A673 (cell line): ENCODE measurements at regions not wholly inside any gene's neighbourhood (a gene's known extent, or its start where the extent isn't known, plus 50 kb on each side); places are given as distances from the start of the nearest gene placed in this dataset.

Experiments used
- BruUV-seq: library from RNA; stranded (reverse); fragments of 400-500 nt; replicated peaks from 2 replicates; lab custom pipeline; 2021; lab: Mats Ljungman, UMichigan
- CTCF ChIA-PET: fragments of 300-600 bp; sonication (Branson Sonifier 250); formaldehyde crosslinking; loops from one replicate; lab custom pipeline; 2022; ENCODE audit warnings: antibody characterized with exemption; lab: Charles Lee
- POLR2A ChIA-PET: fragments of 300-600 bp; sonication (Branson Sonifier 250); formaldehyde crosslinking; loops from one replicate; lab custom pipeline; 2022; ENCODE audit warnings: antibody characterized with exemption; ENCODE audit not compliant: low non-redundant PET; lab: Charles Lee
- DNase-seq: peaks from one replicate; pipeline ENCODE4 v3.0.0-alpha.2; 2015; ENCODE audit warnings: low spot score
- H3K27ac ChIP-seq: fragments of 200-600 bp; sonication (generic); 2 replicates; pipeline ENCODE4 v1.5.1; 2016; ENCODE audit warnings: mixed run types, low read depth, mild to moderate bottlenecking, mixed read lengths, antibody characterized with exemption, low read length; ENCODE audit not compliant: poor library complexity, severe bottlenecking
- H3K27me3 ChIP-seq: fragments of 200-600 bp; sonication (generic); replicated peaks from 2 replicates; pipeline ENCODE4 v1.6.1; 2017; ENCODE audit warnings: mixed run types, low read depth, mild to moderate bottlenecking, mixed read lengths, antibody characterized with exemption, low read length; ENCODE audit not compliant: insufficient read depth, poor library complexity
- H3K36me3 ChIP-seq: fragments of 200-600 bp; sonication (generic); 2 replicates; pipeline ENCODE4 v1.6.1; 2016; ENCODE audit warnings: mixed run types, mild to moderate bottlenecking, mixed read lengths, antibody characterized with exemption, low read length; ENCODE audit not compliant: insufficient read depth, poor library complexity, severe bottlenecking
- H3K4me1 ChIP-seq: fragments of 200-600 bp; sonication (generic); 2 replicates; pipeline ENCODE4 v1.6.1; 2017; ENCODE audit warnings: mixed run types, mild to moderate bottlenecking, mixed read lengths, antibody characterized with exemption, low read length; ENCODE audit not compliant: insufficient read depth, poor library complexity, severe bottlenecking
- H3K4me3 ChIP-seq: fragments of 200-600 bp; sonication (generic); 2 replicates; pipeline ENCODE4 v1.5.1; 2016; ENCODE audit warnings: low read depth, mixed run types, mild to moderate bottlenecking, mixed read lengths, low read length; ENCODE audit not compliant: poor library complexity, severe bottlenecking
- H3K9me3 ChIP-seq: fragments of 200-600 bp; sonication (generic); 2 replicates; pipeline ENCODE4 v1.6.1; 2016; ENCODE audit warnings: mixed run types, low read depth, mild to moderate bottlenecking, mixed read lengths, antibody characterized with exemption, low read length; ENCODE audit not compliant: poor library complexity, severe bottlenecking
- CTCF ChIP-seq: fragments of 300-800, 200-600 bp; sonication (generic); conservative IDR thresholded peaks from 2 replicates; pipeline ENCODE4 v1.5.1; 2017; ENCODE audit warnings: low read depth, mild to moderate bottlenecking, antibody characterized with exemption, low read length, moderate library complexity, mixed read lengths
- EZH2 ChIP-seq: fragments of 200-600 bp; sonication (generic); IDR thresholded peaks from 2 replicates; pipeline ENCODE4 v1.6.1; 2017; ENCODE audit warnings: borderline replicate concordance, low read depth, mild to moderate bottlenecking, mixed read lengths, antibody characterized with exemption, low read length; ENCODE audit not compliant: poor library complexity, severe bottlenecking
- intact Hi-C: fragments of 100-400 bp; cut with micrococcal nuclease; formaldehyde crosslinking; loops from one replicate; pipeline ENCODE4 v1.10.0; 2022; ENCODE audit not compliant: unreplicated experiment

GRCh38 chr13:73745190-73745589 lies 389.0 kb downstream of the KLF12 start:
- intact Hi-C loops, result no loop called here
- Histone ChIP-seq H3K9me3 (no peaks in the 10 kb centered on the region), H3K36me3 (no peaks in the 10 kb centered on the region), H3K27me3 (no peaks in the 10 kb centered on the region), H3K27ac (no peak overlapping the region), H3K4me1 (peaks cover 13% of the 10 kb centered on the region), H3K4me3 (no peak overlapping the region)
- CTCF ChIA-PET, result no interaction called here
- DNase-seq, result no peak
- no TSS peak for BruUV-seq
- POLR2A ChIA-PET, result no interaction called here
- TF ChIP-seq EZH2 (no peak), CTCF (no peak)

- Histone ChIP-seq H3K4me3 (no peak overlapping the region), H3K36me3 (no peaks in the 10 kb centered on the region), H3K9me3 (no peaks in the 10 kb centered on the region), H3K27me3 (no peaks in the 10 kb centered on the region), H3K27ac (no peak overlapping the region), H3K4me1 (peaks cover 9% of the 10 kb centered on the region)
- no peak for TF ChIP-seq CTCF
- no peak for TF ChIP-seq EZH2
- no peak for DNase-seq
- ChIA-PET CTCF (no interaction called here), POLR2A (no interaction called here)
- intact Hi-C loops, result no loop called here
- BruUV-seq, result no TSS peak
Observed at GRCh38 chr13:73742982-73743381, 391.2 kb downstream of the KLF12 start.

GRCh38 chr13:73741742-73742141 lies 392.5 kb downstream of the KLF12 start:
- CTCF ChIA-PET, result no interaction called here
- H3K4me1 ChIP-seq, result peaks cover 9% of the 10 kb centered on the region
- H3K27me3 ChIP-seq, result no peaks in the 10 kb centered on the region
- TF ChIP-seq CTCF (no peak), EZH2 (no peak)
- intact Hi-C loops, result no loop called here
- no peaks in the 10 kb centered on the region for H3K9me3 ChIP-seq
- DNase-seq, result no peak
- no peaks in the 10 kb centered on the region for H3K36me3 ChIP-seq
- BruUV-seq, result no TSS peak
- POLR2A ChIA-PET, result no interaction called here
- H3K4me3 ChIP-seq, result no peak overlapping the region
- H3K27ac ChIP-seq, result no peak overlapping the region
